Tibial artery (tissue), 4 donors: ENCODE measurements at regions not wholly inside any gene's neighbourhood (a gene's known extent, or its start where the extent isn't known, plus 50 kb on each side); places are given as distances from the start of the nearest gene placed in this dataset.

ENCODE experiments used
- DNase-seq, 2 donors: peaks; one replicate each; pipeline ENCODE4 v3.0.0-alpha.2; 2019
- H3K27ac ChIP-seq, 2 donors: fragments of 200-600 bp; sonication (generic) in 1 of 2; 1 replicate in 1 of 2; 2 replicates in 1 of 2; pipeline ENCODE4 v1.5.1; 2018 to 2019; ENCODE audit warnings: mild to moderate bottlenecking in 1 of 2
- H3K27me3 ChIP-seq, 2 donors: fragments of 200-600 bp; sonication (generic) in 1 of 2; one replicate each; pipeline versions ENCODE4 v1.5.1 to v1.6.0; 2016 to 2019
- H3K36me3 ChIP-seq, 3 donors: fragments of 200-600 bp; sonication (generic) in 2 of 3; one replicate each; pipeline ENCODE4 v1.5.1; 2016 to 2019; ENCODE audit warnings: mild to moderate bottlenecking in 2 of 3
- H3K4me1 ChIP-seq, 4 donors: fragments of 200-600 bp; sonication (generic) in 2 of 4; 1 replicate in 3 of 4; 2 replicates in 1 of 4; pipeline ENCODE4 v1.5.1; 2016 to 2019
- H3K4me3 ChIP-seq, 2 donors: fragments of 200-600 bp; sonication (generic) in 1 of 2; 1 replicate in 1 of 2; 2 replicates in 1 of 2; pipeline ENCODE4 v1.5.1; 2018 to 2019; ENCODE audit warnings: mild to moderate bottlenecking in 2 of 2
- H3K9me3 ChIP-seq, 3 donors: fragments of 200-600 bp; sonication (generic) in 1 of 3; one replicate each; pipeline ENCODE4 v1.5.1; 2016 to 2019
- CTCF ChIP-seq, 2 experiments: fragments of 200-600 bp in 1 of 2; fragments of 450-650 bp in 1 of 2; IDR thresholded peaks; one replicate each; pipeline ENCODE4 v1.5.1; 2017 to 2019; ENCODE audit warnings: antibody characterized with exemption in 2 of 2, mild to moderate bottlenecking in 1 of 2, moderate library complexity in 1 of 2
- intact Hi-C: fragments of 100-400 bp; cut with DNase I; formaldehyde crosslinking; loops from one replicate; pipeline ENCODE4 v1.15.0; 2023; ENCODE audit warnings: low total_unique reads

GRCh38 chr16:31708348-31708747, 165.3 kb upstream of the ZNF267 start:
- H3K27me3 ChIP-seq = no peaks in the 10 kb centered on the region
- H3K4me3 ChIP-seq = no peak overlapping the region
- intact Hi-C loops = no loop called here
- DNase-seq = no peak
- H3K36me3 ChIP-seq = peaks cover 0 to 62% (median 7%) of the 10 kb centered on the region in 3 donors
- H3K4me1 ChIP-seq = peaks cover 0 to 4% (median 0%) of the 10 kb centered on the region in 4 donors
- no peak overlapping the region for H3K27ac ChIP-seq
- no peaks in the 10 kb centered on the region for H3K9me3 ChIP-seq
- TF ChIP-seq CTCF (IDR thresholded peaks at IDR 0.05) = no peak

- TF ChIP-seq CTCF (IDR thresholded peaks at IDR 0.05) = no peak
- Histone ChIP-seq H3K27ac (no peak overlapping the region), H3K9me3 (no peaks in the 10 kb centered on the region), H3K4me3 (no peak overlapping the region), H3K4me1 (peaks cover 0 to 6% (median 3%) of the 10 kb centered on the region in 4 donors), H3K36me3 (peaks cover 0 to 55% (median 0%) of the 10 kb centered on the region in 3 donors), H3K27me3 (no peaks in the 10 kb centered on the region)
- no peak for DNase-seq
- intact Hi-C loops = no loop called here
Observed at GRCh38 chr16:31709181-31709580, 164.4 kb upstream of the ZNF267 start.

GRCh38 chr16:31710134-31710533, 163.5 kb upstream of the ZNF267 start:
- intact Hi-C loops = no loop called here
- no peak overlapping the region for H3K4me3 ChIP-seq
- H3K4me1 ChIP-seq = peaks cover 0 to 15% (median 12%) of the 10 kb centered on the region in 4 donors
- H3K9me3 ChIP-seq = no peaks in the 10 kb centered on the region
- no peaks in the 10 kb centered on the region for H3K27me3 ChIP-seq
- peaks cover 0 to 45% (median 0%) of the 10 kb centered on the region in 3 donors for H3K36me3 ChIP-seq
- no peak for DNase-seq
- H3K27ac ChIP-seq = no peak overlapping the region
- no peak for TF ChIP-seq CTCF (IDR thresholded peaks at IDR 0.05)

- H3K27ac ChIP-seq = no peak overlapping the region
- peaks cover 0 to 22% (median 14%) of the 10 kb centered on the region in 4 donors for H3K4me1 ChIP-seq
- intact Hi-C loops = no loop called here
- DNase-seq = no peak
- no peaks in the 10 kb centered on the region for H3K27me3 ChIP-seq
- TF ChIP-seq CTCF (IDR thresholded peaks at IDR 0.05) = no peak
- H3K4me3 ChIP-seq = no peak overlapping the region
- H3K9me3 ChIP-seq = no peaks in the 10 kb centered on the region
- H3K36me3 ChIP-seq = peaks cover 0 to 43% (median 3%) of the 10 kb centered on the region in 3 donors
Observed at GRCh38 chr16:31710880-31711279, 162.7 kb upstream of the ZNF267 start.

GRCh38 chr16:31711344-31711845, 162.2 kb upstream of the ZNF267 start:
- Histone ChIP-seq H3K27ac (no peak overlapping the region), H3K27me3 (no peaks in the 10 kb centered on the region), H3K4me1 (peaks cover 0 to 22% (median 14%) of the 10 kb centered on the region in 4 donors), H3K4me3 (no peak overlapping the region), H3K9me3 (no peaks in the 10 kb centered on the region), H3K36me3 (peaks cover 0 to 38% (median 5%) of the 10 kb centered on the region in 3 donors)
- TF ChIP-seq CTCF (IDR thresholded peaks at IDR 0.05) = no peak
- DNase-seq = no peak
- intact Hi-C loops = no loop called here
